MM.1S (cell line): ENCODE measurements at regions not wholly inside any gene's neighbourhood (a gene's known extent, or its start where the extent isn't known, plus 50 kb on each side); places are given as distances from the start of the nearest gene placed in this dataset.

ENCODE experiments used
- DNase-seq: peaks from one replicate; pipeline ENCODE4 v3.0.0-alpha.2; 2015
- H2AFZ ChIP-seq: fragments of 300-600 bp; sonication (generic); 2 replicates; pipeline ENCODE4 v1.6.0; 2016; ENCODE audit warnings: antibody characterized with exemption, low read length
- H3F3A ChIP-seq: fragments of 300-600 bp; sonication (generic); 2 replicates; pipeline ENCODE4 v1.6.1; 2016; ENCODE audit warnings: mild to moderate bottlenecking, antibody characterized with exemption, low read length, moderate library complexity, mixed read lengths; ENCODE audit not compliant: insufficient read depth
- H3K27ac ChIP-seq: fragments of 300-600 bp; sonication (generic); 2 replicates; pipeline ENCODE4 v1.5.1; 2016; ENCODE audit warnings: mild to moderate bottlenecking, low read length
- H3K27me3 ChIP-seq: fragments of 300-600 bp; sonication (generic); replicated peaks from 2 replicates; pipeline ENCODE4 v1.6.0; 2016; ENCODE audit warnings: low read length; ENCODE audit not compliant: insufficient read depth
- H3K36me3 ChIP-seq: fragments of 300-600 bp; sonication (generic); replicated peaks from 2 replicates; pipeline ENCODE4 v1.6.1; 2016; ENCODE audit warnings: mild to moderate bottlenecking, low read length, mixed read lengths; ENCODE audit not compliant: insufficient read depth
- H3K4me1 ChIP-seq: fragments of 300-600 bp; sonication (generic); 2 replicates; pipeline ENCODE4 v1.6.1; 2016; ENCODE audit warnings: low read length, mixed read lengths
- H3K4me2 ChIP-seq: fragments of 300-600 bp; sonication (generic); 2 replicates; pipeline ENCODE4 v1.6.0; 2016; ENCODE audit warnings: low read depth, low read length
- H3K4me3 ChIP-seq: fragments of 300-600 bp; sonication (generic); 2 replicates; pipeline ENCODE4 v1.5.1; 2016; ENCODE audit warnings: low read length, mixed read lengths
- H3K79me2 ChIP-seq: fragments of 300-600 bp; sonication (generic); 2 replicates; pipeline ENCODE4 v1.6.1; 2016; ENCODE audit warnings: mixed run types, low read length, mixed read lengths
- H3K9ac ChIP-seq: fragments of 300-600 bp; sonication (generic); 2 replicates; pipeline ENCODE4 v1.6.1; 2016; ENCODE audit warnings: low read length, mixed read lengths
- H3K9me2 ChIP-seq: fragments of 300-600 bp; sonication (generic); replicated peaks from 2 replicates; pipeline ENCODE4 v1.6.1; 2016; ENCODE audit warnings: mild to moderate bottlenecking, low read length, mixed read lengths; ENCODE audit not compliant: insufficient read depth
- H3K9me3 ChIP-seq: fragments of 300-600 bp; sonication (generic); replicated peaks from 2 replicates; pipeline ENCODE4 v1.6.1; 2016; ENCODE audit warnings: mild to moderate bottlenecking, low read length, mixed read lengths; ENCODE audit not compliant: insufficient read depth
- H4K20me1 ChIP-seq: fragments of 300-600 bp; sonication (generic); 2 replicates; pipeline ENCODE4 v1.6.1; 2016; ENCODE audit warnings: mild to moderate bottlenecking, low read length, moderate library complexity, mixed read lengths; ENCODE audit not compliant: insufficient read depth
- CTCF ChIP-seq: fragments of 300-600 bp; sonication (generic); IDR thresholded peaks from 2 replicates; pipeline ENCODE4 v1.5.1; 2016; ENCODE audit warnings: antibody characterized with exemption, low read length, mixed read lengths
- EZH2 ChIP-seq: fragments of 300-600 bp; sonication (generic); optimal IDR thresholded peaks from 2 replicates; pipeline ENCODE3; 2017; ENCODE audit warnings: low read depth, mild to moderate bottlenecking, antibody characterized with exemption, low read length, mixed read lengths
- EZH2phosphoT487 ChIP-seq: fragments of 300-600 bp; sonication (generic); IDR thresholded peaks from 2 replicates; pipeline ENCODE4 v1.6.1; 2018; ENCODE audit warnings: antibody characterized with exemption, low read length

GRCh38 chr1:173287785-173288184, 80.7 kb upstream of the TNFSF4 start:
- no peak for TF ChIP-seq EZH2
- no peak for TF ChIP-seq CTCF
- no peak for TF ChIP-seq EZH2phosphoT487
- no peak for DNase-seq
- H3K36me3 ChIP-seq = no peaks in the 10 kb centered on the region

GRCh38 chr1:173293756-173294155, 86.6 kb upstream of the TNFSF4 start:
- Histone ChIP-seq H4K20me1 (no peaks in the 10 kb centered on the region), H3K27ac (no peak overlapping the region), H3F3A (no peaks in the 10 kb centered on the region), H3K9me2 (no peaks in the 10 kb centered on the region), H3K4me3 (no peak overlapping the region), H3K4me1 (no peaks in the 10 kb centered on the region), H3K36me3 (no peaks in the 10 kb centered on the region), H3K4me2 (no peak overlapping the region), H3K9me3 (no peaks in the 10 kb centered on the region), H3K27me3 (no peaks in the 10 kb centered on the region), H2AFZ (no peak overlapping the region), H3K79me2 (no peaks in the 10 kb centered on the region), H3K9ac (no peak overlapping the region)
- TF ChIP-seq EZH2 (no peak), CTCF (no peak), EZH2phosphoT487 (no peak)
- DNase-seq = no peak

More at GRCh38 chr1:173287785-173288184, 80.7 kb upstream of the TNFSF4 start:
- H2AFZ ChIP-seq = no peak overlapping the region
- H3K4me2 ChIP-seq = no peak overlapping the region
- H3F3A ChIP-seq = no peaks in the 10 kb centered on the region
- H3K9me2 ChIP-seq = no peaks in the 10 kb centered on the region
- no peaks in the 10 kb centered on the region for H3K27me3 ChIP-seq
- no peak overlapping the region for H3K27ac ChIP-seq
- no peaks in the 10 kb centered on the region for H3K4me1 ChIP-seq
- no peaks in the 10 kb centered on the region for H4K20me1 ChIP-seq
- no peak overlapping the region for H3K9ac ChIP-seq
- no peak overlapping the region for H3K4me3 ChIP-seq
- no peaks in the 10 kb centered on the region for H3K79me2 ChIP-seq
- no peaks in the 10 kb centered on the region for H3K9me3 ChIP-seq

- Histone ChIP-seq H3K27me3 (no peaks in the 10 kb centered on the region), H3K4me3 (no peak overlapping the region), H3K79me2 (no peaks in the 10 kb centered on the region), H3F3A (no peaks in the 10 kb centered on the region), H3K27ac (no peak overlapping the region), H3K36me3 (no peaks in the 10 kb centered on the region), H3K9me3 (no peaks in the 10 kb centered on the region), H3K9me2 (no peaks in the 10 kb centered on the region), H4K20me1 (no peaks in the 10 kb centered on the region), H2AFZ (no peak overlapping the region), H3K9ac (no peak overlapping the region), H3K4me1 (no peaks in the 10 kb centered on the region), H3K4me2 (no peak overlapping the region)
- TF ChIP-seq EZH2phosphoT487 (no peak), CTCF (no peak), EZH2 (no peak)
- no peak for DNase-seq
These were observed 87.7 kb upstream of the TNFSF4 start for GRCh38 chr1:173294843-173295242.

GRCh38 chr1:173295391-173295790, 88.3 kb upstream of the TNFSF4 start:
- DNase-seq = no peak
- Histone ChIP-seq H3K9me2 (no peaks in the 10 kb centered on the region), H3K4me3 (no peak overlapping the region), H3K36me3 (no peaks in the 10 kb centered on the region), H3K27ac (no peak overlapping the region), H2AFZ (no peak overlapping the region), H3K9ac (no peak overlapping the region), H4K20me1 (no peaks in the 10 kb centered on the region), H3K9me3 (no peaks in the 10 kb centered on the region), H3K27me3 (no peaks in the 10 kb centered on the region), H3K4me2 (no peak overlapping the region), H3F3A (no peaks in the 10 kb centered on the region), H3K4me1 (no peaks in the 10 kb centered on the region), H3K79me2 (no peaks in the 10 kb centered on the region)
- no peak for TF ChIP-seq CTCF
- TF ChIP-seq EZH2 = no peak
- no peak for TF ChIP-seq EZH2phosphoT487
